Testis (tissue), 2 donors: ENCODE measurements at regions not wholly inside any gene's neighbourhood (a gene's known extent, or its start where the extent isn't known, plus 50 kb on each side); places are given as distances from the start of the nearest gene placed in this dataset.

Experiments
- CTCF ChIP-seq, 3 experiments: fragments of 450-650 bp in 2 of 3; fragments of 200-600 bp in 1 of 3; sonication (generic) in 1 of 3; IDR thresholded peaks; one replicate each; pipeline ENCODE4 v1.5.1; 2016 to 2019; ENCODE audit warnings: antibody characterized with exemption in 3 of 3, mild to moderate bottlenecking in 2 of 3, moderate library complexity in 1 of 3
- POLR2A ChIP-seq: fragments of 450-650 bp; IDR thresholded peaks from one replicate; pipeline ENCODE4 v1.6.1; 2017; ENCODE audit warnings: antibody characterized with exemption, mild to moderate bottlenecking, moderate library complexity

DNA sequence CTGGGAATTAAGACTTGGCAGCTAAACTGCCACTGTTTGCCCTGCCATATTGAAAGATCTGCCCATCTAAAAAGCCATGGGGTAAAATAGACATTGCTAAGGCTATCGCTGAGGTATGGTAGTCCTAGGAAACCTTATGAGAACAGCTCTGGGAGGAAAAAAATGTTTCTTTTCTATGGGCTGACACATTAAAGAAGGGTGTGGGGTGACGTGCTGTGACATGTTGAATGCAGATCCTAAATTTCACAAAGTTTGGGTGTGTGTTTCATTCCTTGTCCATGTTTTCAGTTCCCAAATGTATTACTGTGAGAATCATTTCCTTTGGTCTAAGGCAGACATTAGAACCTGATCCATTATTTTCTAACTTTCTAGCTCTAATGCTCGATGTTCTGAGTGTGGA, 766.4 kb downstream of the BCL11A start:
- TF ChIP-seq CTCF (IDR thresholded peaks at IDR 0.05) (no peak), POLR2A (no peak)
